ENCODE measurements at regions not wholly inside any gene's neighbourhood (a gene's known extent, or its start where the extent isn't known, plus 50 kb on each side); places are given as distances from the start of the nearest gene placed in this dataset.

GRCh38 chr5:2006193-2006970 is 123.7 kb upstream of the IRX4 start:
- no peak for TF ChIP-seq EZH2 (IDR thresholded peaks at IDR 0.05; ENCODE audit: borderline replicate concordance, low read length)
- TF ChIP-seq CTCF (IDR thresholded peaks at IDR 0.05; ENCODE audit: low read length): no peak

GRCh38 chr5:2005101-2006041 is 122.6 kb upstream of the IRX4 start:
- no peak for TF ChIP-seq CTCF (IDR thresholded peaks at IDR 0.05; ENCODE audit: low read length)
- no peak for TF ChIP-seq EZH2 (IDR thresholded peaks at IDR 0.05; ENCODE audit: borderline replicate concordance, low read length)
- Histone ChIP-seq H3K4me2 (ENCODE audit: low read length) (no peak overlapping the region), H2AFZ (ENCODE audit: low read length) (no peak overlapping the region), H3K4me1 (ENCODE audit: insufficient read depth, low read length, severe bottlenecking) (no peaks in the 10 kb centered on the region), H3K79me2 (ENCODE audit: insufficient read depth, low read length) (no peaks in the 10 kb centered on the region), H3K9me2 (ENCODE audit: low read depth, low read length) (no peaks in the 10 kb centered on the region), H3F3A (ENCODE audit: insufficient read depth, low read length) (no peaks in the 10 kb centered on the region), H3K4me3 (ENCODE audit: low read depth, low read length, poor library complexity, severe bottlenecking) (no peak overlapping the region), H3K27me3 (ENCODE audit: insufficient read depth, low read length) (0 out of 2 replicates have a peak, but pooled peaks cover 8% of the 10 kb centered on the region), H3K36me3 (ENCODE audit: insufficient read depth, low read length) (no peaks in the 10 kb centered on the region), H3K9ac (ENCODE audit: low read length) (no peak overlapping the region), H4K20me1 (ENCODE audit: insufficient read depth, low read length) (no peaks in the 10 kb centered on the region), H3K9me3 (ENCODE audit: low read length) (no peaks in the 10 kb centered on the region), H3K27ac (ENCODE audit: low read depth, low read length, poor library complexity, severe bottlenecking) (no peak overlapping the region)

More at GRCh38 chr5:2006193-2006970, 123.7 kb upstream of the IRX4 start:
- H3K9me2 ChIP-seq (ENCODE audit: low read depth, low read length): no peaks in the 10 kb centered on the region
- no peaks in the 10 kb centered on the region for H4K20me1 ChIP-seq (ENCODE audit: insufficient read depth, low read length)
- H3F3A ChIP-seq (ENCODE audit: insufficient read depth, low read length): no peaks in the 10 kb centered on the region
- H3K27ac ChIP-seq (ENCODE audit: low read depth, low read length, poor library complexity, severe bottlenecking): no peak overlapping the region
- no peak overlapping the region for H3K4me3 ChIP-seq (ENCODE audit: low read depth, low read length, poor library complexity, severe bottlenecking)
- H2AFZ ChIP-seq (ENCODE audit: low read length): no peak overlapping the region
- 0 out of 2 replicates have a peak, but pooled peaks cover 8% of the 10 kb centered on the region for H3K27me3 ChIP-seq (ENCODE audit: insufficient read depth, low read length)
- H3K4me1 ChIP-seq (ENCODE audit: insufficient read depth, low read length, severe bottlenecking): no peaks in the 10 kb centered on the region
- no peak overlapping the region for H3K4me2 ChIP-seq (ENCODE audit: low read length)
- no peaks in the 10 kb centered on the region for H3K36me3 ChIP-seq (ENCODE audit: insufficient read depth, low read length)
- no peaks in the 10 kb centered on the region for H3K9me3 ChIP-seq (ENCODE audit: low read length)
- H3K9ac ChIP-seq (ENCODE audit: low read length): no peak overlapping the region
- no peaks in the 10 kb centered on the region for H3K79me2 ChIP-seq (ENCODE audit: insufficient read depth, low read length)

GRCh38 chr5:2003690-2004365 is 121.1 kb upstream of the IRX4 start:
- no peaks in the 10 kb centered on the region for H3K4me1 ChIP-seq (ENCODE audit: insufficient read depth, low read length, severe bottlenecking)
- no peak overlapping the region for H3K4me3 ChIP-seq (ENCODE audit: low read depth, low read length, poor library complexity, severe bottlenecking)
- H3K36me3 ChIP-seq (ENCODE audit: insufficient read depth, low read length): no peaks in the 10 kb centered on the region
- no peak for TF ChIP-seq EZH2 (IDR thresholded peaks at IDR 0.05; ENCODE audit: borderline replicate concordance, low read length)
- no peak for TF ChIP-seq CTCF (IDR thresholded peaks at IDR 0.05; ENCODE audit: low read length)
- H3F3A ChIP-seq (ENCODE audit: insufficient read depth, low read length): no peaks in the 10 kb centered on the region
- H3K79me2 ChIP-seq (ENCODE audit: insufficient read depth, low read length): no peaks in the 10 kb centered on the region
- 0 out of 2 replicates have a peak, but pooled peaks cover 1% of the 10 kb centered on the region for H3K27me3 ChIP-seq (ENCODE audit: insufficient read depth, low read length)
- no peaks in the 10 kb centered on the region for H3K9me2 ChIP-seq (ENCODE audit: low read depth, low read length)
- no peak overlapping the region for H3K4me2 ChIP-seq (ENCODE audit: low read length)
- no peaks in the 10 kb centered on the region for H3K9me3 ChIP-seq (ENCODE audit: low read length)
- no peak overlapping the region for H2AFZ ChIP-seq (ENCODE audit: low read length)
- H3K27ac ChIP-seq (ENCODE audit: low read depth, low read length, poor library complexity, severe bottlenecking): no peak overlapping the region
- no peak overlapping the region for H3K9ac ChIP-seq (ENCODE audit: low read length)
- no peaks in the 10 kb centered on the region for H4K20me1 ChIP-seq (ENCODE audit: insufficient read depth, low read length)

All from OCI-LY1 (cell line).